Naive thymus-derived CD8-positive, alpha-beta T cell (primary cell): ENCODE measurements at regions not wholly inside any gene's neighbourhood (a gene's known extent, or its start where the extent isn't known, plus 50 kb on each side); places are given as distances from the start of the nearest gene placed in this dataset.

Source experiments
- ATAC-seq, 2 donors: fragments of 150-1000 bp; cut with Tn5 transposase in 1 of 2; sonication (Bioruptor Pico), chemical (Tn5 transposase) in 1 of 2; 1 replicate in 1 of 2; 2 replicates in 1 of 2; pipeline ENCODE4 v1.10.0; 2021; ENCODE audit warnings: mild to moderate bottlenecking in 2 of 2, moderate library complexity in 2 of 2
- POLR2A ChIA-PET: fragments of 350-600 bp; sonication (Branson Sonifier 250); formaldehyde crosslinking; loops from one replicate; lab custom pipeline; 2021; ENCODE audit warnings: antibody characterized with exemption; lab: Charles Lee
- DNase-seq, 10 donors: peaks; one replicate each; pipeline versions ENCODE4 v3.0.0 to v3.0.0-alpha.2; 2020 to 2022
- H3K27ac Mint-ChIP-seq, 10 donors: one replicate each; pipeline ENCODE4 v1.8.0; 2020 to 2022; ENCODE audit warnings: mild to moderate bottlenecking in 10 of 10, mixed read lengths in 10 of 10, moderate library complexity in 4 of 10, inconsistent platforms in 1 of 10
- H3K27me3 Mint-ChIP-seq, 5 donors: one replicate each; pipeline ENCODE4 v1.8.0; 2021 to 2022; ENCODE audit warnings: mixed read lengths in 5 of 5
- H3K36me3 Mint-ChIP-seq, 3 donors: one replicate each; pipeline ENCODE4 v1.8.0; 2020 to 2022; ENCODE audit warnings: mixed read lengths in 3 of 3, mild to moderate bottlenecking in 2 of 3, inconsistent platforms in 1 of 3
- H3K4me1 Mint-ChIP-seq, 4 donors: one replicate each; pipeline ENCODE4 v1.8.0; 2021 to 2022; ENCODE audit warnings: mixed read lengths in 4 of 4
- H3K4me3 Mint-ChIP-seq, 10 donors: one replicate each; pipeline ENCODE4 v1.8.0; 2020 to 2022; ENCODE audit warnings: mild to moderate bottlenecking in 10 of 10, mixed read lengths in 10 of 10, moderate library complexity in 6 of 10, inconsistent platforms in 1 of 10
- H3K9me3 Mint-ChIP-seq, 9 donors: one replicate each; pipeline ENCODE4 v1.8.0; 2020 to 2022; ENCODE audit warnings: mixed read lengths in 9 of 9, mild to moderate bottlenecking in 3 of 9, inconsistent platforms in 1 of 9, moderate library complexity in 1 of 9

DNA sequence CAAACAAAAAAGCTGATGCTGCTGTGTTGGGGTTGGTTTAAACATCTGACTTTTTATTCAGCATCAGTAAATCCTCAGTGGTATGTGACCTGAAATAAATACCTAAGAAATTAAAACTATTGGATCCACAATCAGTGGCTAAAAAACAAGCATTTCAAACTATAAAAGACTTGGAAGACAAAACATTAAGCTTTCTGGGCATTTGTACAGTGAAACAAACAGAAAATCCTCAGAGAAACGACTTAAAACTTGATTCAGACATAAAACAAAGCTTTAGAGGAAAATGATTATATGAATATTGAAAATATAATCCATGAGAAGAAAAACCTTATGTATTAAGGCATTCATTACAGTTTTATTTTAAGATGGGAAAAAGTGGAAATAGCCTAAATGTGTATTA, 213.3 kb upstream of the INTU start:
- Mint-ChIP-seq H3K9me3 (peaks cover 0 to 9% (median 0%) of the 10 kb centered on the region in 9 donors), H3K27me3 (peaks cover 0 to 12% (median 0%) of the 10 kb centered on the region in 5 donors), H3K4me3 (no peak overlapping the region), H3K36me3 (no peaks in the 10 kb centered on the region), H3K27ac (no peak overlapping the region), H3K4me1 (peaks cover 0 to under 1% (median 0%) of the 10 kb centered on the region in 4 donors)
- POLR2A ChIA-PET: no interaction called here
- no peak for ATAC-seq
- DNase-seq: no peak

DNA sequence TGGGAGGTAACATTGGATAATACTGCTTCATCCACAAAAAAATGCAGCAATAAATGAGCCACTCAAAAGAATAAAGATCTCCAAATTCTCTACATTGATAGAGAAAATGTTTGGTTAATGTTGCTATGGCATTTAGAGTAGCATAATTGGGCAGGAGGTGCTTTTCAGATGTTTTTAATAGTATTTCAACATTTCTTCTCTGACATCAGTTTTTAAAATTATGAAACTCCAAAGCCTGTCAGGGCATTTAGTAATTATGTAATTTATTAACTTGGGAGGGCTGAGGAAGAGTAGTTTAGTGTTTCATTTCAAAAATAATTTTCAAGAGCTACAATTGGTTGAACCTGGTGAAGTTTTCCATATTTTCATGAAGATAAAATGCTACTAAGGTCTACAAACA, 211.3 kb upstream of the INTU start:
- Mint-ChIP-seq H3K4me3 (no peak overlapping the region), H3K36me3 (no peaks in the 10 kb centered on the region), H3K9me3 (peaks cover 0 to 11% (median 0%) of the 10 kb centered on the region in 9 donors), H3K27ac (no peak overlapping the region), H3K27me3 (peaks cover 0 to 11% (median 0%) of the 10 kb centered on the region in 5 donors), H3K4me1 (no peaks in the 10 kb centered on the region)
- DNase-seq (no peak), ATAC-seq (no peak)
- POLR2A ChIA-PET: no interaction called here

DNA sequence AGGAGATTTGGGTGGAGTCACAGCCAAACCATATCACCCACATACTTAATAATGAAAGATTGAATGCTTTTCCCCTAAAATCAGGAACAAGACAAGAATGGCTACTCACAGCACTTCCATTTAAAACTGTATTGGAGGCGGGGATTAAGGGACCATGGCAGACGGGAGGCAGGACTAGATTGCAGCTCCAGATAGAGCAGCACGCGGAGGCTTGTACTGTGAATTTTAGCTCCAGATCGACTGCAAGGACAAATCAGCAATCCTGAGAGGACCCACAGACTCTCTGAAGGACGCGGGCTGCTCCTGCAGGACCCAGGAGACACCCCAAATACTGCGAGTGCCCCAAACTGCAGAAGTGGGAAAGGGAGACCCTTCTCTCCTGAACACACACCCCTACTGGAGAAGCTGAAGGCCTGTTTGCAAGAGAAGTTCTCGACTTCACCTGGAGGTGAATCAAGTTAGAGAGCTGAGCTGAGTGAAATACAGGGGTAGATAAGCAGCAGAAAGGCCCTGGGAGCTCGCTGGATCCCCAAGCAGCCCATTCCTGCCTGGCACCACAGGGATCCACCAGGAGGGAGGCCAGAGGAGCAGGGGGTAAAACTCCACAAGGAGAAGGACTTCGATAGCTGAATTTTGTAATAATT, 207.4 kb upstream of the INTU start:
- POLR2A ChIA-PET: no interaction called here
- ATAC-seq (no peak), DNase-seq (no peak)
- Mint-ChIP-seq H3K36me3 (no peaks in the 10 kb centered on the region), H3K4me1 (no peaks in the 10 kb centered on the region), H3K9me3 (peaks cover 0 to 32% (median 7%) of the 10 kb centered on the region in 9 donors), H3K27me3 (peaks cover 0 to 8% (median 0%) of the 10 kb centered on the region in 5 donors), H3K4me3 (no peak overlapping the region), H3K27ac (no peak overlapping the region)

DNA sequence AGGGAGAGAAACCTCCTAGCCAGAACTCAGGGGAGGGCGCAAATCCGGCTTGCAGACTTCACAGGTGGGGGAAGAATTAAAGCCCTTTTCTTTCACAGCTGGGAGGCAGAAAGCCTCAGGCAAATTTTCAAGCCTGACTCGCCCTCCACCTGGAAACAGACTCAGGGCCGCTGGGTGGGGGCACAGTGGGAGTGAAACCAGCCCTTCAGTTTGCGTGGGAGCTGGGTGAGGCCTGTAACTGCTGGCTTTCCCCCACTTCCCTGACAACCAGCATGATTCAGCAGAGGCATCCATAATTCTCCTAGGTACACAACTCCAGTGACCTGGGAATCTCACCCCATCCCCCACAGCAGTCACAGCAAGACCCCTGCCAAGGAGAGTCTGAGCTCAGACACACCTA, 206.9 kb upstream of the INTU start:
- Mint-ChIP-seq H3K4me1 (no peaks in the 10 kb centered on the region), H3K36me3 (no peaks in the 10 kb centered on the region), H3K27me3 (peaks cover 0 to 4% (median 0%) of the 10 kb centered on the region in 5 donors), H3K9me3 (peaks cover 0 to 32% (median 7%) of the 10 kb centered on the region in 9 donors), H3K4me3 (no peak overlapping the region), H3K27ac (no peak overlapping the region)
- POLR2A ChIA-PET: no interaction called here
- DNase-seq (no peak), ATAC-seq (no peak)

DNA sequence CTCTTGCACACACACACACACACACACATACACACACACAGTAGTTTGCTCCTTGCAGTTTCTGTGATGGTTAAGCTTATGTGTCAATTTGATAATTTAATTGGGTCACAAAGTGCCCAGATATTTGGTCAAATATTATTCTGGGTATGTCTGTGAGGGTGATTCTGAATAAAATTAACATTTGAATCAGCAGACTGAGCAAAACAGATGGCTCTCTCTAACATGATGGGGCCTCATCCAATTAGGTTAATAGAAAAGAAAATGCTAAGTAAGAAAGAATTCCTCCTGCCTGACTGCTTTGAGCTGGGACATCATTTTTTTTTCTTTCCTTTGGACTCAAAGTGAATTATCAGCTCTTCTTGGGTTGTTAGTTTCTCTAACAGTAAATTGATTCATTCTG, 191.2 kb upstream of the INTU start:
- H3K4me3 Mint-ChIP-seq: no peak overlapping the region
- POLR2A ChIA-PET: no interaction called here
- peaks cover 0 to 9% (median 0%) of the 10 kb centered on the region in 9 donors for H3K9me3 Mint-ChIP-seq
- no peak overlapping the region for H3K27ac Mint-ChIP-seq
- H3K4me1 Mint-ChIP-seq: no peaks in the 10 kb centered on the region
- H3K27me3 Mint-ChIP-seq: peaks cover 0 to 8% (median 0%) of the 10 kb centered on the region in 5 donors
- ATAC-seq (no peak), DNase-seq (no peak)
- no peaks in the 10 kb centered on the region for H3K36me3 Mint-ChIP-seq

DNA sequence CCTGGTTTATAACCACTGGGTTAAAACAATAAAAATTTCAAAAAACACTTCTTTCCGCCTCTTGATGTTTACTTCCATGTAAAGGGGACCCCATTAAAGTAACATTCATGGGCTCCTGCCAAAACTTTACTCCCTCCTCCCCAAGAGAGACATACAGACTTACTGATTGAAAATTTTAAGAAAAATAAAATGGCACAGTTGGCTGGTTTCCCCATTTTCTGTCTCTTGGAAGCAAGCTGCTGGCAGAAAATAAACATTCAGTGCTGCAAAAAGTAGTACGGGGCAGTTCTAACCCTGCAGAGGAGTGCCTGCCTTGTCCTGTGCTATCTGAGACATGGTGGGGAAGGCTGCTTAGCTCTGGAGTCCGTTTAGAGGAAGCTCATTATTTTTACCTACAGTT, 187.3 kb upstream of the INTU start:
- POLR2A ChIA-PET: no interaction called here
- ATAC-seq (no peak), DNase-seq (no peak)
- Mint-ChIP-seq H3K4me3 (no peak overlapping the region), H3K36me3 (no peaks in the 10 kb centered on the region), H3K9me3 (peaks cover 0 to 9% (median 0%) of the 10 kb centered on the region in 9 donors), H3K27me3 (peaks cover 0 to 4% (median 0%) of the 10 kb centered on the region in 5 donors), H3K4me1 (no peaks in the 10 kb centered on the region), H3K27ac (no peak overlapping the region)

DNA sequence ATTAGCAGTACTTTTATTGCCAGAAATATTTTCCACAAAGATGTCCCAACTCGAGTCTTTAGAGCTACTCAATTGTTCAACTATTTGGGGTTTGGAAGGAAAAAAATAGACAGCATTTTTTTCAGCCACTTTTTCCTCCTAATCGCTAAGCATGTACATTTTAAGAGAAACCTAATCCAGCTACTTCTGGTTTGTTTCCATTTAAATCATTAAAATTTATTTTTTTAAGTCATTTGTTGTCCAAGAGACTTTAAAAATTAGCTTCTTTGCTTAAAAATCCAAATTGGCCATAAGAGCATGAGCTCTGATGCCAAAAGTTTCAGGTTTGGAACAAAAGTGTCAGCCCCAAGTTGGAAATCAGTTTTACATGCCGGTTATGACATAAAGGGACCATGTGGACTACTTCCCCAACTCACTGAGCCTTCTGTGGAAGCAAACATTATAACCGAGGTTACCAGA, 186.3 kb upstream of the INTU start:
- no peaks in the 10 kb centered on the region for H3K4me1 Mint-ChIP-seq
- H3K4me3 Mint-ChIP-seq: no peak overlapping the region
- ATAC-seq: no peak
- DNase-seq: no peak
- peaks cover 0 to 4% (median 0%) of the 10 kb centered on the region in 5 donors for H3K27me3 Mint-ChIP-seq
- no peaks in the 10 kb centered on the region for H3K36me3 Mint-ChIP-seq
- no peak overlapping the region for H3K27ac Mint-ChIP-seq
- POLR2A ChIA-PET: no interaction called here
- peaks cover 0 to 9% (median 0%) of the 10 kb centered on the region in 9 donors for H3K9me3 Mint-ChIP-seq

DNA sequence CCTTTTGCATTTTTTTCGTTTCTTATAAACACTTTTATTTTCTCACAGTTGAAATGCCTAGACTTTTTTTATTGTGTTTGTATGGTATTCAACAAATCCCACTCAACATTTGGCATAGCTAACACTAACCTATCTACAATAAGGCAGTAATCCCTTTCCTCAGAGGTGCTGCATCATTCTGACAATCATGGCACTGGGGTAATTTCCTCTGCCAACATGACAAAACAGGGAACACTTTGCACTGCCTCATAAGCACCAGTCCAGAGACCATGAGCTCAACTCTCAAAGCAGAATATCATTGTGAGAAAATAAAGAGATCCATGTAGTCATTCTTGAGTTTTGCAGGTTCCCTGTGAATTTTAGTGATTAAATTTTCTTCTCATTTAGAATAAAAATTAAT, 183.8 kb upstream of the INTU start:
- DNase-seq: no peak
- POLR2A ChIA-PET: no interaction called here
- Mint-ChIP-seq H3K36me3 (no peaks in the 10 kb centered on the region), H3K27me3 (peaks cover 0 to 4% (median 0%) of the 10 kb centered on the region in 5 donors), H3K4me1 (no peaks in the 10 kb centered on the region), H3K4me3 (no peak overlapping the region), H3K27ac (no peak overlapping the region), H3K9me3 (peaks cover 0 to 4% (median 0%) of the 10 kb centered on the region in 9 donors)
- no peak for ATAC-seq

DNA sequence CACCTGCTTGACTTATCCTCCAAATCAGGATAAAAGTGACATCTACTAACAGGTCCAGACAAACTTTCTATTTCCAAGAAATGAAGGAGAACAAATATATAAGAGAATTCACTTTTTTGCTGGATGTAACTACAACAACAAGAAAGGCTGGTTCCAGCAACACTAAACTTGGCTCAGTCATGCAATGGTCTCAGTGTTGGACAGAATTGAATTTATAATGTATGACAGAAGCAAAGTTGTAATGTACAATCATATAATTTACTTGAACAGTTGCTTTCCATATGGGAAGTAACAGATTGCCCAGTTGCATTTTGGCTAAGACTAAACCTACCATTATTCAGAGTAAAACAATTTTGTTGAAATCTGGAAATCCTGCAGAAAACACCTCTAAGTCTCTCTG, 183.3 kb upstream of the INTU start:
- no peaks in the 10 kb centered on the region for H3K36me3 Mint-ChIP-seq
- H3K9me3 Mint-ChIP-seq: peaks cover 0 to 4% (median 0%) of the 10 kb centered on the region in 9 donors
- ATAC-seq (no peak), DNase-seq (no peak)
- no peak overlapping the region for H3K27ac Mint-ChIP-seq
- H3K4me3 Mint-ChIP-seq: no peak overlapping the region
- no peaks in the 10 kb centered on the region for H3K4me1 Mint-ChIP-seq
- POLR2A ChIA-PET: no interaction called here
- peaks cover 0 to 4% (median 0%) of the 10 kb centered on the region in 5 donors for H3K27me3 Mint-ChIP-seq

DNA sequence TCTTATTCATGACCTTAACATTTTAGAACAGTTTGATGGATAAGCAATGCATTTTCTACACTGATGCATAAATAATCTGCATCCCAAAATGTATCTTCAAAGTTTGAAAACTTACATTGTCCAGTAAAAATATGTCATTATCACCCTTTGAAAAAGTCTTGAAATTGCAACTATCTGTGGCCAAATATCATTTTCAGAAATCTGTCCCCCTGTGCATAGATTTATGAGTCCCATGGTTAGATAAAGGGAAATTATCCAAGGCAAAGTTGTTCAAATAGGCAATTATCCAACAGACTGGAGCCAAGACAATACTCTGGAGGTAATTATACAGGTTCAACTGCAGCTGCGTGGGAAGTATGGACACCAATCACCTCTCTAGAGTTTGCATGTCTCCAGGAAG, 182.5 kb upstream of the INTU start:
- Mint-ChIP-seq H3K9me3 (peaks cover 0 to 4% (median 0%) of the 10 kb centered on the region in 9 donors), H3K4me1 (no peaks in the 10 kb centered on the region), H3K4me3 (no peak overlapping the region), H3K27ac (no peak overlapping the region), H3K27me3 (peaks cover 0 to 4% (median 0%) of the 10 kb centered on the region in 5 donors), H3K36me3 (no peaks in the 10 kb centered on the region)
- POLR2A ChIA-PET: no interaction called here
- ATAC-seq (no peak), DNase-seq (no peak)

DNA sequence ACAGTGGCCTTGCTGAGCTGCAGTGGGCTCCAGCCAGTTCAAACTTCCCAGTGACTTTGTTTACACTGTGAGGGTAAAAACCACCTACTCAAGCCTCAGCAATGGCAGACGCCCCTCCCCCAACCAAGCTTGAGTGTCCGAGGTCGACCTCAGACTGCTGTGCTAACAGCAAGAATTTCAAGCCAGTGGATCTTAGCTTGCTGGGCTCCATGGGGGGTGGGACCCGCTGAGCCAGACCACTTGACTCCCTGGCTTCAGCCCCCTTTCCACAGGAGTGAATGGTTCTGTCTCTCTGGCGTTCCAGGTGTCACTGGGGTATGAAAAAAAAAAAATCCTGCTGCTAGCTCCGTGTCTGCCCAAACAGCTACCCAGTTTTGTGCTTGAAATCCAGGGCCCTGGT, 168.9 kb upstream of the INTU start:
- DNase-seq (no peak), ATAC-seq (no peak)
- peaks cover 0 to 4% (median 0%) of the 10 kb centered on the region in 5 donors for H3K27me3 Mint-ChIP-seq
- H3K9me3 Mint-ChIP-seq: peaks cover 0 to 43% (median 6%) of the 10 kb centered on the region in 9 donors
- POLR2A ChIA-PET: no interaction called here
- H3K36me3 Mint-ChIP-seq: no peaks in the 10 kb centered on the region
- no peak overlapping the region for H3K4me3 Mint-ChIP-seq
- H3K4me1 Mint-ChIP-seq: no peaks in the 10 kb centered on the region
- H3K27ac Mint-ChIP-seq: no peak overlapping the region

DNA sequence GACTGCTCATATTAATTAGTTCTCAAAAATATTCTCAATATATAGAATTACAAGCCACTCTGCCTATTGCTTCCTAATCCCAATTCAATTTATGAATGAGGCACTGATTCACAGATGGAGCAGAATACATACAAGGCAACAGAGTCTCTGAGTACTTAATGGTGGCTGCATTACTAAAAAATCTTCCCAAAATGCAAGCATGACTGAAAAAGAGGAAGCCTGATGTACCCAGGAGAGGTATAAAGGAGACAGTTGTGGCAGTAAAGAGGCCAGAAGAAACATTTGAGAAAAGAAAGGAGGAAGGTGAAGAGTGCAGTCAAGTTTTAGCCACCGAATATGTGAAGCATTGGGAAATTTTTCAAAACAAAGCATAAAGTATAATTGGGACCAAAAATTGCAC, 163.2 kb upstream of the INTU start:
- Mint-ChIP-seq H3K4me3 (no peak overlapping the region), H3K36me3 (no peaks in the 10 kb centered on the region), H3K4me1 (no peaks in the 10 kb centered on the region), H3K27ac (no peak overlapping the region), H3K27me3 (peaks cover 0 to 11% (median 2%) of the 10 kb centered on the region in 5 donors), H3K9me3 (peaks cover 0 to 8% (median 2%) of the 10 kb centered on the region in 9 donors)
- DNase-seq (no peak), ATAC-seq (no peak)
- POLR2A ChIA-PET: no interaction called here

DNA sequence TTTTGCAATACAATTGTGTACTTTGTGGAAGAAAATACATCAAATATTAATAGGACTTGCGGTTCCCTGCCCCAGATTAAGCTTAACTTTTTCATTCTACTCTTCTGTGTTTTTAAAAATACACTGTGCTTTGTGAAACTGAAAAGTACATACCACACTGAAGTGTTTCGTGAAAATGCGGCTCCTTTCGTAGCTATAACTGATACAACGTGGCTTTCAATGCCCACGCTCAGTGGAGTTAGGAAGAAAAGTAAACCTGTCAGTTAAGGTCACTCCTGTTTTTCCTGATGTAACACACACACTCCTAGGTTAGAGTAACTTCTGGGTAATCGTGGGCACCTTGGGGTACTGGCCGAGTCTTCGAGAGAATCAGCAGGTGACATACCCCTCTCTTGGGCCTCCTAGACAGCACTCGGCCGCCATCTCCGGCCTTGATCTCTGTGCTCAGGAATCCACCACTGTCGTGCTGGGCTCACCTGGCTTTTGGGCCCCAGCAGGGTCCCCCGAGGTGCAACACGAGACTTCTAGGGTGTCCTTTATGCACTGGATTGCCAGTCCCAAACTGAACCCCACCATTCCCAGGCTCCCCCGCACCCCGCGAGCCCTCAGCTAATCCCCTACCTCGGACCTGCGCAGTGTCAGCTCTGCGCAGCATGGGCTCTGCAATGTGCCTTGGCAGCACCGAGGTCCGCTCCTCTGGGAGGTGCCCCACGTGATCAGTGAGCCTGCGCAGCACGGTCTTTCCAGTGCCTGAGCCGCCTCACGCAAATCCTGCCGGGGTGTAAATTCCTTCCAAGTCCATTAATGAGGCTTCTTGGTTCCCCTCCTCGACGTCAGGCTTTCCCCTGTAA, 162.6 kb upstream of the INTU start:
- H3K36me3 Mint-ChIP-seq: no peaks in the 10 kb centered on the region
- H3K9me3 Mint-ChIP-seq: peaks cover 0 to 8% (median 2%) of the 10 kb centered on the region in 9 donors
- H3K4me3 Mint-ChIP-seq: no peak overlapping the region
- no peak overlapping the region for H3K27ac Mint-ChIP-seq
- peaks cover 0 to 13% (median 2%) of the 10 kb centered on the region in 5 donors for H3K27me3 Mint-ChIP-seq
- ATAC-seq: no peak
- POLR2A ChIA-PET: no interaction called here
- no peak for DNase-seq
- H3K4me1 Mint-ChIP-seq: no peaks in the 10 kb centered on the region
